Type B pancreatic cell (in vitro differentiated cells): ENCODE measurements at regions not wholly inside any gene's neighbourhood (a gene's known extent, or its start where the extent isn't known, plus 50 kb on each side); places are given as distances from the start of the nearest gene placed in this dataset.
"Not testable (repeated sequence)": the region's sequence is repeated elsewhere in the genome, so short reads cannot be mapped to it uniquely, and the experiment has no call there.

Source experiments
- DNase-seq: peaks from one replicate; pipeline ENCODE4 v3.0.0; 2021; ENCODE audit warnings: mixed read lengths; ENCODE audit not compliant: unreplicated experiment; ENCODE audit errors: extremely low spot score
- H3K27ac Mint-ChIP-seq: 2 replicates; pipeline ENCODE4 v1.8.0; 2021; ENCODE audit warnings: mild to moderate bottlenecking, mixed read lengths
- H3K27me3 Mint-ChIP-seq: 2 replicates; pipeline ENCODE4 v1.8.0; 2021; ENCODE audit warnings: mixed read lengths
- H3K36me3 Mint-ChIP-seq: 2 replicates; pipeline ENCODE4 v1.8.0; 2021; ENCODE audit warnings: mixed read lengths
- H3K4me1 Mint-ChIP-seq: one replicate; pipeline ENCODE4 v1.8.0; 2021; ENCODE audit warnings: mixed read lengths; ENCODE audit not compliant: unreplicated experiment
- H3K4me3 Mint-ChIP-seq: 2 replicates; pipeline ENCODE4 v1.8.0; 2021; ENCODE audit warnings: mild to moderate bottlenecking, mixed read lengths
- H3K9me3 Mint-ChIP-seq: 2 replicates; pipeline ENCODE4 v1.8.0; 2021; ENCODE audit warnings: mixed read lengths
- CTCF ChIP-seq: fragments of 200-600 bp; sonication (generic); conservative IDR thresholded peaks from 2 replicates; pipeline ENCODE4 v1.5.0; 2021; ENCODE audit warnings: antibody characterized with exemption, mild to moderate bottlenecking

DNA sequence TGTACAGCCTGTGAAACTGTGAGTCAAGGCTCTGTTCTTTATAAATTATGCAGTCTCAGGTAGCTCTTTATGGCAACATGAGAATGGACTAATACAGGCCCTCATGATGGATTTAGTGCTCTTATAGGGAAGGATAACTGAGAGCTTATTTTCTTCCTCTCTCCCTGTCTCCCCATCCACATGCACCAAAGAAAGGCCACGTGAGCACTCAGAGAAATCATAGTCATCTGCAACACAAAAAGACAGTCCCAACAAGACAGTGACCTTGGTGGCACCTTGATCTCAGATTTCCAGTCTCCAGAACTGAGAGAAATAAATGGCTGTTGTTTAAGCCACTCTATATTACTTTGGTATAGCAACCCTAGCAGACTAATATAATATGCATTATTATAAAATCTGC lies 2133.6 kb upstream of the ACO1 start:
- TF ChIP-seq CTCF = no peak
- no peaks in the 10 kb centered on the region for H3K36me3 Mint-ChIP-seq
- no peak for DNase-seq
- no peak overlapping the region for H3K4me3 Mint-ChIP-seq
- H3K27me3 Mint-ChIP-seq = no peaks in the 10 kb centered on the region
- no peaks in the 10 kb centered on the region for H3K4me1 Mint-ChIP-seq
- no peaks in the 10 kb centered on the region for H3K9me3 Mint-ChIP-seq
- no peak overlapping the region for H3K27ac Mint-ChIP-seq

GRCh38 chr9:30258094-30258493 lies 2126.3 kb upstream of the ACO1 start:
- peaks cover 5% of the 10 kb centered on the region for H3K9me3 Mint-ChIP-seq
- no peaks in the 10 kb centered on the region for H3K27me3 Mint-ChIP-seq
- no peak for DNase-seq
- H3K36me3 Mint-ChIP-seq = no peaks in the 10 kb centered on the region
- TF ChIP-seq CTCF = no peak
- no peak overlapping the region for H3K4me3 Mint-ChIP-seq
- H3K4me1 Mint-ChIP-seq = no peaks in the 10 kb centered on the region
- H3K27ac Mint-ChIP-seq = no peak overlapping the region

GRCh38 chr9:30280229-30280900 lies 2104.1 kb upstream of the ACO1 start:
- no peak overlapping the region for H3K4me3 Mint-ChIP-seq
- no peak for TF ChIP-seq CTCF
- no peaks in the 10 kb centered on the region for H3K27me3 Mint-ChIP-seq
- no peaks in the 10 kb centered on the region for H3K36me3 Mint-ChIP-seq
- no peak for DNase-seq
- H3K27ac Mint-ChIP-seq = no peak overlapping the region
- peaks cover 4% of the 10 kb centered on the region for H3K9me3 Mint-ChIP-seq
- H3K4me1 Mint-ChIP-seq = no peaks in the 10 kb centered on the region

GRCh38 chr9:30289435-30289834 lies 2095.0 kb upstream of the ACO1 start:
- Mint-ChIP-seq H3K4me3 (no peak overlapping the region), H3K27me3 (no peaks in the 10 kb centered on the region), H3K4me1 (no peaks in the 10 kb centered on the region), H3K27ac (no peak overlapping the region), H3K36me3 (no peaks in the 10 kb centered on the region), H3K9me3 (no peaks in the 10 kb centered on the region)
- DNase-seq = no peak
- no peak for TF ChIP-seq CTCF

DNA sequence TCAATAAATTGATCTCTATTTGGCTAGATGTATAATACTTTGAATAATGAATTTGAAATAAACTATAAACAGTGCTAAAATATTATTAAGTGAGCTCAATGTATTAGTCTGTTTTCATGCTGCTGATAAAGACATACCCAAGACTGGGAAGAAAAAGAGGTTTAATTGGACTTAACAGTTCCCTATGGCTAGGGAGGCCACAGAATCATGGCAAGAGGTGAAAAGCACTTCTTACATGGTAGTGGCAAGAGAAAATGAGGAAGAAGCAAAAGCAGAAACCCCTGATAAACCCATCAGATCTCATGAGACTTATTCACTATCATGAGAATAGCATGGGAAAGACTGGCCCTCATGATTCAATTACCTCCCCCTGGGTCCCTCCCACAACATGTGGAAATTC lies 2092.4 kb upstream of the ACO1 start:
- H3K27me3 Mint-ChIP-seq, H3K27ac Mint-ChIP-seq, H3K9me3 Mint-ChIP-seq: not testable (repeated sequence)

DNA sequence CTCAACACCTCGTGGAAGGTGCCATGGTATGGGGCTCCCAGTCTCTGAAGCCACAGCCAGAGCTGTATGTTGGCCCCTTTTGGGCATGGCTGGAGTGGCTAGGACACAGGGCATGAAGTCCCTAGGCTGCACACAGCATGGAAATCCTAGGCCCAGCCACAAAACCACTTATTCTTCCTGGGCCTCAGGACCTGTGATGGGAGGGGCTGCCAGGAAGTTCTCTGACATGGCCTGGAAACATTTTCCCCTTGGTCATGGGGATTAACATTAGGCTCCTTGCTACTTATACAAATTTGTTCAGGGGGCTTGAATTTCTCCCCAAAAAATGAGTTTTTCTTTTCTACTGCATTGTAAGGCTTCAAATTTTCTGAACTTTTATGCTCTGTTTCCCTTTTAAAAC lies 2091.2 kb upstream of the ACO1 start:
- Mint-ChIP-seq H3K9me3 (no peaks in the 10 kb centered on the region), H3K36me3 (no peaks in the 10 kb centered on the region), H3K27me3 (no peaks in the 10 kb centered on the region), H3K4me1 (no peaks in the 10 kb centered on the region), H3K27ac (no peak overlapping the region), H3K4me3 (no peak overlapping the region)
- no peak for TF ChIP-seq CTCF
- no peak for DNase-seq

More for the DNA sequence above, 2092.4 kb upstream of the ACO1 start:
- H3K36me3 Mint-ChIP-seq, H3K4me1 Mint-ChIP-seq, DNase-seq, H3K4me3 Mint-ChIP-seq: not testable (repeated sequence)
